ENCODE measurements at regions not wholly inside any gene's neighbourhood (a gene's known extent, or its start where the extent isn't known, plus 50 kb on each side); places are given as distances from the start of the nearest gene placed in this dataset.

DNA sequence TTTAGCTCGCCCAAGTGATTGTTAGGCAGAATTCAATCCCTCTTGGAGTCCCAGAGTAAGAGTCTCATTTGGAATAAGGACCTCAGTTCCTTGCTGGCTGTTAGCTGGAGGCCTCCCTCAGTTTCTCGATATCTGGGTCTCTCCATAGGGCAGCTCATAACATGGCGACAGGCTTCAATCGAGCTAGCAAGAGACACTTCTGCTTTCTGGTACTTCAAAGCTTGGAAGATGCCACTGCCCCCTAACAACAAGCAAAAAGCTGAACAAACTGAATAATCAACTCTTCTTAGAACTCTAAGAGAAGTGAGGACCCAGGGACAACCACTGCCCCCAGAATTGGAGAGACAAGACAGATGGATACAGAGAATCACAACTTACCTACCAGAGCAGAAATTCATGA lies 86.2 kb downstream of the TEX35 start:
- DNase-seq (ENCODE audit: low read depth) (no peak), FAIRE-seq (no peak)
- Mint-ChIP-seq H3K4me3 (ENCODE audit: unreplicated experiment) (no peak overlapping the region), H3K9me3 (ENCODE audit: unreplicated experiment) (peaks cover 3% of the 10 kb centered on the region), H3K36me3 (ENCODE audit: low read depth, unreplicated experiment) (peaks cover 3% of the 10 kb centered on the region), H3K4me1 (ENCODE audit: low read depth, unreplicated experiment) (peaks cover 6% of the 10 kb centered on the region), H3K27ac (ENCODE audit: unreplicated experiment) (no peak overlapping the region), H3K27me3 (ENCODE audit: low read depth, unreplicated experiment) (peaks cover 1% of the 10 kb centered on the region)
- Histone ChIP-seq H2AFZ (ENCODE audit: low read depth, low read length) (no peak overlapping the region), H3K9me3 (ENCODE audit: insufficient read depth, low read depth, low read length) (no peaks in the 10 kb centered on the region), H3K4me2 (ENCODE audit: low read length) (no peak overlapping the region), H3K4me1 (ENCODE audit: insufficient read depth, low read length) (no peaks in the 10 kb centered on the region), H3K79me2 (ENCODE audit: insufficient read depth, low read length) (no peaks in the 10 kb centered on the region), H3K36me3 (ENCODE audit: insufficient read depth, low read length) (no peaks in the 10 kb centered on the region), H3K9ac (ENCODE audit: low read length) (no peak overlapping the region), H3K27me3 (ENCODE audit: insufficient read depth, low read length) (no peaks in the 10 kb centered on the region), H3K4me3 (ENCODE audit: insufficient read depth, low read depth, low read length) (no peak overlapping the region), H4K20me1 (ENCODE audit: insufficient read depth, low read length) (no peaks in the 10 kb centered on the region), H3K27ac (ENCODE audit: low read depth, low read length) (no peak overlapping the region)
- no peak for TF ChIP-seq EZH2 (IDR thresholded peaks at IDR 0.05; ENCODE audit: insufficient read depth, low read length)
- TF ChIP-seq, protein P1, sequence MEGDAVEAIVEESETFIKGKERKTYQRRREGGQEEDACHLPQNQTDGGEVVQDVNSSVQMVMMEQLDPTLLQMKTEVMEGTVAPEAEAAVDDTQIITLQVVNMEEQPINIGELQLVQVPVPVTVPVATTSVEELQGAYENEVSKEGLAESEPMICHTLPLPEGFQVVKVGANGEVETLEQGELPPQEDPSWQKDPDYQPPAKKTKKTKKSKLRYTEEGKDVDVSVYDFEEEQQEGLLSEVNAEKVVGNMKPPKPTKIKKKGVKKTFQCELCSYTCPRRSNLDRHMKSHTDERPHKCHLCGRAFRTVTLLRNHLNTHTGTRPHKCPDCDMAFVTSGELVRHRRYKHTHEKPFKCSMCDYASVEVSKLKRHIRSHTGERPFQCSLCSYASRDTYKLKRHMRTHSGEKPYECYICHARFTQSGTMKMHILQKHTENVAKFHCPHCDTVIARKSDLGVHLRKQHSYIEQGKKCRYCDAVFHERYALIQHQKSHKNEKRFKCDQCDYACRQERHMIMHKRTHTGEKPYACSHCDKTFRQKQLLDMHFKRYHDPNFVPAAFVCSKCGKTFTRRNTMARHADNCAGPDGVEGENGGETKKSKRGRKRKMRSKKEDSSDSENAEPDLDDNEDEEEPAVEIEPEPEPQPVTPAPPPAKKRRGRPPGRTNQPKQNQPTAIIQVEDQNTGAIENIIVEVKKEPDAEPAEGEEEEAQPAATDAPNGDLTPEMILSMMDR (IDR thresholded peaks at IDR 0.05; ENCODE audit: insufficient read depth, low read depth, low read length) = no peak

DNA sequence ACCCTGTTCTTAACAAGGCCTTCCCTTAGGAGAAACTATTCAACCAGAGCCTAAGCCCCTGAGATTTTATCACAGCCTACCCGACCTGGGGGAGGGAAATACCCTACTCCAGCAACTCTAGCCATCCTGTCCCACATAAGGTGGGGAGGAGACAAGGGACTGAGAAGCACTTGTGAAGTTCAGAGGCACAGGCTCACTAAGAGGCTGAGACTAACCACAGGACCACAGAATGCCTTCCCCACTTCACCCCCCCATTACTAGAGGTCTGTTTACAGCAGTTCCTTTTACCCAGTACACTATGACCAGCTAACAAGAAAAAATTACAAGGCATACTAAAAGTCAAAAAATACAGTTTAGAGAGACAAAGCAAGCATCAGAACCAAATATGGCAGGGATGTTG lies 86.8 kb downstream of the TEX35 start:
- no peaks in the 10 kb centered on the region for H3K4me1 ChIP-seq (ENCODE audit: insufficient read depth, low read length)
- Mint-ChIP-seq H3K4me1 (ENCODE audit: low read depth, unreplicated experiment) (peaks cover 6% of the 10 kb centered on the region), H3K27me3 (ENCODE audit: low read depth, unreplicated experiment) (peaks cover 1% of the 10 kb centered on the region), H3K36me3 (ENCODE audit: low read depth, unreplicated experiment) (peaks cover 3% of the 10 kb centered on the region), H3K27ac (ENCODE audit: unreplicated experiment) (no peak overlapping the region), H3K4me3 (ENCODE audit: unreplicated experiment) (no peak overlapping the region), H3K9me3 (ENCODE audit: unreplicated experiment) (peaks cover 3% of the 10 kb centered on the region)
- no peak overlapping the region for H3K27ac ChIP-seq (ENCODE audit: low read depth, low read length)
- DNase-seq (ENCODE audit: low read depth) (no peak), FAIRE-seq (no peak)
- H3K79me2 ChIP-seq (ENCODE audit: insufficient read depth, low read length) = no peaks in the 10 kb centered on the region
- H3K9me3 ChIP-seq (ENCODE audit: insufficient read depth, low read depth, low read length) = no peaks in the 10 kb centered on the region
- H2AFZ ChIP-seq (ENCODE audit: low read depth, low read length) = no peak overlapping the region
- no peak for TF ChIP-seq EZH2 (IDR thresholded peaks at IDR 0.05; ENCODE audit: insufficient read depth, low read length)
- TF ChIP-seq, protein P1 (IDR thresholded peaks at IDR 0.05; ENCODE audit: insufficient read depth, low read depth, low read length) = no peak
- no peak overlapping the region for H3K9ac ChIP-seq (ENCODE audit: low read length)
- H3K36me3 ChIP-seq (ENCODE audit: insufficient read depth, low read length) = no peaks in the 10 kb centered on the region
- no peak overlapping the region for H3K4me3 ChIP-seq (ENCODE audit: insufficient read depth, low read depth, low read length)
- no peaks in the 10 kb centered on the region for H4K20me1 ChIP-seq (ENCODE audit: insufficient read depth, low read length)
- H3K4me2 ChIP-seq (ENCODE audit: low read length) = no peak overlapping the region
- H3K27me3 ChIP-seq (ENCODE audit: insufficient read depth, low read length) = no peaks in the 10 kb centered on the region

DNA sequence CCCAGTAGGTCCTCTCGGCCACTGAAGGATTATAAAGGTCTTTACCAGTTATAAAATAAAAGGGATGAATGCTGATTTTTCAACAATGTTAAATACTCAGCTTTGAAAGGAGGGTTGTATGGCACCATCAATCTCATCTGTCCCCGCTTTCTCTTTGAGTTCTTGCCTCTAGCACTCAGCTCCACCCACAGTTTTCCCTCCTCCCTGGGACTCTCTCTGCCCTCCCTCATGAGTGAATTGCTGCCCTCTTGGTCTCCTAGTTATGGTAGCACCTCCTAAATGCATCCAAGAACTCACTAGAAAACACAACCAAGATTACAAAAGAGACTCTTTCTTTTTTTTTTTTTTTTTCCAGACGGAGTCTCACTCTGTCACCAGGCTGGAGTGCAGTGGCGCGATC lies 91.0 kb downstream of the TEX35 start:
- H3K4me3 Mint-ChIP-seq (ENCODE audit: unreplicated experiment) = no peak overlapping the region
- Histone ChIP-seq H3K27me3 (ENCODE audit: insufficient read depth, low read length) (no peaks in the 10 kb centered on the region), H3K79me2 (ENCODE audit: insufficient read depth, low read length) (no peaks in the 10 kb centered on the region), H3K4me2 (ENCODE audit: low read length) (no peak overlapping the region), H2AFZ (ENCODE audit: low read depth, low read length) (no peak overlapping the region), H3K9me3 (ENCODE audit: insufficient read depth, low read depth, low read length) (no peaks in the 10 kb centered on the region), H3K9ac (ENCODE audit: low read length) (no peak overlapping the region), H3K4me3 (ENCODE audit: insufficient read depth, low read depth, low read length) (no peak overlapping the region), H4K20me1 (ENCODE audit: insufficient read depth, low read length) (no peaks in the 10 kb centered on the region), H3K4me1 (ENCODE audit: insufficient read depth, low read length) (peaks cover 10% of the 10 kb centered on the region), H3K27ac (ENCODE audit: low read depth, low read length) (no peak overlapping the region), H3K36me3 (ENCODE audit: insufficient read depth, low read length) (no peaks in the 10 kb centered on the region)
- TF ChIP-seq EZH2 (IDR thresholded peaks at IDR 0.05; ENCODE audit: insufficient read depth, low read length) = no peak
- TF ChIP-seq, protein P1 (IDR thresholded peaks at IDR 0.05; ENCODE audit: insufficient read depth, low read depth, low read length) = no peak
- H3K27ac Mint-ChIP-seq (ENCODE audit: unreplicated experiment) = no peak overlapping the region
- FAIRE-seq = no peak
- no peaks in the 10 kb centered on the region for H3K27me3 Mint-ChIP-seq (ENCODE audit: low read depth, unreplicated experiment)
- H3K36me3 Mint-ChIP-seq (ENCODE audit: low read depth, unreplicated experiment) = peaks cover 2% of the 10 kb centered on the region
- H3K9me3 Mint-ChIP-seq (ENCODE audit: unreplicated experiment) = peaks cover 3% of the 10 kb centered on the region
- H3K4me1 Mint-ChIP-seq (ENCODE audit: low read depth, unreplicated experiment) = peaks cover 21% of the 10 kb centered on the region
- DNase-seq (ENCODE audit: low read depth) = no peak
